Osteocyte (in vitro differentiated cells): ENCODE measurements at regions not wholly inside any gene's neighbourhood (a gene's known extent, or its start where the extent isn't known, plus 50 kb on each side); places are given as distances from the start of the nearest gene placed in this dataset.

Experiments
- DNase-seq: peaks from one replicate; pipeline ENCODE4 v3.0.0; 2021; ENCODE audit warnings: mixed read lengths; ENCODE audit not compliant: unreplicated experiment; ENCODE audit errors: extremely low spot score
- H3K27ac Mint-ChIP-seq: one replicate; pipeline ENCODE4 v1.8.0; 2021; ENCODE audit warnings: mild to moderate bottlenecking, mixed read lengths; ENCODE audit not compliant: unreplicated experiment
- H3K27me3 Mint-ChIP-seq: one replicate; pipeline ENCODE4 v1.8.0; 2021; ENCODE audit warnings: mixed read lengths; ENCODE audit not compliant: unreplicated experiment
- H3K36me3 Mint-ChIP-seq: one replicate; pipeline ENCODE4 v1.8.0; 2021; ENCODE audit warnings: mixed read lengths; ENCODE audit not compliant: unreplicated experiment
- H3K4me1 Mint-ChIP-seq: one replicate; pipeline ENCODE4 v1.8.0; 2021; ENCODE audit warnings: mixed read lengths; ENCODE audit not compliant: unreplicated experiment
- H3K4me3 Mint-ChIP-seq: one replicate; pipeline ENCODE4 v1.8.0; 2021; ENCODE audit warnings: mild to moderate bottlenecking, moderate library complexity, mixed read lengths; ENCODE audit not compliant: unreplicated experiment
- H3K9me3 Mint-ChIP-seq: one replicate; pipeline ENCODE4 v1.8.0; 2021; ENCODE audit warnings: mixed read lengths; ENCODE audit not compliant: unreplicated experiment
- CTCF ChIP-seq: fragments of 200-600 bp; sonication (generic); IDR thresholded peaks from 2 replicates; pipeline ENCODE4 v1.5.0; 2021; ENCODE audit warnings: antibody characterized with exemption, mild to moderate bottlenecking, moderate library complexity

GRCh38 chr7:13098161-13098560 is 410.7 kb downstream of the ARL4A start:
- TF ChIP-seq CTCF = no peak
- Mint-ChIP-seq H3K4me3 (no peak overlapping the region), H3K27ac (no peak overlapping the region), H3K9me3 (no peaks in the 10 kb centered on the region), H3K4me1 (no peaks in the 10 kb centered on the region), H3K36me3 (no peaks in the 10 kb centered on the region), H3K27me3 (no peaks in the 10 kb centered on the region)
- DNase-seq = no peak

GRCh38 chr7:13099154-13099795 is 411.8 kb downstream of the ARL4A start:
- Mint-ChIP-seq H3K4me3 (no peak overlapping the region), H3K36me3 (no peaks in the 10 kb centered on the region), H3K9me3 (no peaks in the 10 kb centered on the region), H3K4me1 (no peaks in the 10 kb centered on the region), H3K27ac (no peak overlapping the region), H3K27me3 (no peaks in the 10 kb centered on the region)
- no peak for TF ChIP-seq CTCF
- no peak for DNase-seq

DNA sequence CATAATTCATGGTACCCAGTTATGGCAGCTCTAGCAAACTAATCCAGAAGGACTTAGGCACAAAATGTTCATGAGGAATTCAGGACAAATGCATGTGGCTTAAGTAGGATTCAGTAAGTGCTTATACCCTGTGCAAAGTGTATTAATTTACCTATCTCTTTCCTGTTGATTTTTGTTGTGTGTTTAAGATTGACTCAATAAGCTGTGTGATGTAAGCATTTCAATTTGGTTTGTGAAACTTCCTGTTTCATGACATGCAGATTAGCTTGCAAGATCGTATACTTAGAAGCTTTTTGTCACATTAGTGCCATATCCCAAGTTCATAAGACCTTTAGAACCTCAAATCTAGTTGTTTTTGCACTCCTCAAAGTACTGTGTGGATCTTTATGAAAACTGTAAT is 416.7 kb downstream of the ARL4A start:
- H3K4me3 Mint-ChIP-seq = no peak overlapping the region
- no peak for TF ChIP-seq CTCF
- no peaks in the 10 kb centered on the region for H3K27me3 Mint-ChIP-seq
- no peaks in the 10 kb centered on the region for H3K36me3 Mint-ChIP-seq
- H3K27ac Mint-ChIP-seq = no peak overlapping the region
- DNase-seq = no peak
- H3K9me3 Mint-ChIP-seq = no peaks in the 10 kb centered on the region
- H3K4me1 Mint-ChIP-seq = no peaks in the 10 kb centered on the region

DNA sequence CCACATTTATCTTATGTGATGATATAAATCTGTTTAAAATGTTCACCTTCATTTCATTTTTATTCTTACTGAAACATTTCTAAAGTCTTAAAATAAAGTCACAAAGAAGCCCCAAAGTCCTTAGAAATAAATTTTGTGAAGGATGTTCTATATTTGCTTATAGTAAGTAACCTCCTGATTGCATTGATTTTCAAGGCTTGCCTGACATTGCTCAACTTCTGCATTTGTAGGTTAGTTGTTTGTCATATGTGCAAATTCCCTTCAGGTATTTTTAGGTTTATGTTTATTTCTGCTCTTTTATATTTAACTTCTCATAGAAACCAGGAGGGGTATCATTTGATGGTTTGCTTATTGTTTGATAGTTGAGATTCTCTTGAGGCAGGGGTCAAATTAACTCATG is 417.8 kb downstream of the ARL4A start:
- H3K4me1 Mint-ChIP-seq = no peaks in the 10 kb centered on the region
- TF ChIP-seq CTCF = no peak
- no peak overlapping the region for H3K27ac Mint-ChIP-seq
- H3K4me3 Mint-ChIP-seq = no peak overlapping the region
- no peak for DNase-seq
- no peaks in the 10 kb centered on the region for H3K36me3 Mint-ChIP-seq
- no peaks in the 10 kb centered on the region for H3K9me3 Mint-ChIP-seq
- H3K27me3 Mint-ChIP-seq = no peaks in the 10 kb centered on the region

DNA sequence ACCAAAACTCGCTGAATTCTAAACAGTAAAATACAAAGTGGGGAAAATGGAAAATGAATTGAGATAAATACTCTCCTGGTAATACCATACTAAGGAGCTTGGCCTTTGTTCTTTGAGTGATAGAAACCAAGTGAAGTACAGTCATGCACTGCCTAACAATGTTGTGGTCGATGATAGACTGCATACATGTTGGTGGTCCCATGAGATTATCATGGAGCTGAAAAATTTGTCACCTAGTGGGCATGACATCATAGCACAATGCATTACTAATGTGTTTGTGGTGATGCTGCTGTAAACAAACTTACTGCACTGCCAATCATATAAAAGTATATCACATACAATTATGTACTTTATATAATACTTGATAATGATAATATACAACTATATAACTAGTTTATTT is 419.1 kb downstream of the ARL4A start:
- Mint-ChIP-seq H3K27ac (no peak overlapping the region), H3K4me3 (no peak overlapping the region), H3K4me1 (no peaks in the 10 kb centered on the region), H3K36me3 (no peaks in the 10 kb centered on the region), H3K27me3 (no peaks in the 10 kb centered on the region), H3K9me3 (no peaks in the 10 kb centered on the region)
- TF ChIP-seq CTCF = no peak
- no peak for DNase-seq
